ENCODE measurements at regions not wholly inside any gene's neighbourhood (a gene's known extent, or its start where the extent isn't known, plus 50 kb on each side); places are given as distances from the start of the nearest gene placed in this dataset.
"Not testable (repeated sequence)": the region's sequence is repeated elsewhere in the genome, so short reads cannot be mapped to it uniquely, and the experiment has no call there.

DNA sequence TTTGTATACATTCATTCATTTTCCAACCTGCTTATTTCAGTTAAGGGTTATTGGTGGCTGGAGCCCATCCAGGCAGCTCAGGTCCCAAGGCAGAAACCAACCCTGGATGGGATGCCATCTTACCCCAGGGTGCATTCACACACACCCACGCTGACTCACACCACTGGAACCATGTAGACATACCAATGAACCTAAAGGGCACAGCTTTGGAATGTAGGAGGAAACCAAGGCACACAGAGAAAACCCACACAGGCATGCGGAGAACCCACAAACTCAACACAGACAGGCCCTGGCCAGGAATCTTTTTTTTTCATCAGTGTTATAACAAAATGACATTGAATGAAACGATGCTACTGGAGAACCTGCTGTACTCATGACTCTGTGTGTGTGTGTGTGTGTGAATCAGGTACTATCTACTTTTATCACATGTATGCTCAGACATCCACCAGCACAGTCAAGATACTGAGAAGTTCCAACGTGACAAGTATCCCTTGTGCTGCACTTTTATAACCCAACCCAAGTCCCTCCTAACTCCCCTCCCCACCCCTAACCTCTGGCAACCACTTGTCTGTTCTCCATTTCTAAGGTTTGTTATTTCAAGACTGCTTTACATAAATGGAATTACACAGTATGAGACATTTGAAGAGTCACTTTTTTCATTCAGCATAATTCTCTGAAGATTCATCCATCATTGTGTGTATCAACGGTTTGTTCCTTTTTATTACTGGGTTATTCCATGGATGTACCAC lies 286.8 kb upstream of the PLD5 start:
- DNase-seq = no peak

DNA sequence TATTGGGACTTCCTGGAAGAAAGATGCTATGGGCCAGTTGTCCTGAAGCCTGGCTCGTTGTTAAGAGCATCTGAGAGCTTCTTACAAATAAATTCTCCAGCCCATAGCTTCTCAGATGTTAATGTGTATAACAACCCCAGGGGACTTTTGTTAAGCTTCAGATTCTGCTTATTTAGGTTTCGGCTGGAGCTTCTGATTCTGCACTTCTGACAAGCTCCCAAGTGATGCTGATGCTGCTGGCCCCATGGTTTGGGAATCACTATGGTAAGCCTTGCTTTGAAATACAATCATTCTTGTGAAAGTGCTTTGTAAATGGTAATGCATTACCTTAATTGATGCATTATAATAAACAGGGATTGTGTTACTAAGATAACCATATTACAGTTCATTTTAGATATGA lies 281.8 kb upstream of the PLD5 start:
- no peak for DNase-seq

DNA sequence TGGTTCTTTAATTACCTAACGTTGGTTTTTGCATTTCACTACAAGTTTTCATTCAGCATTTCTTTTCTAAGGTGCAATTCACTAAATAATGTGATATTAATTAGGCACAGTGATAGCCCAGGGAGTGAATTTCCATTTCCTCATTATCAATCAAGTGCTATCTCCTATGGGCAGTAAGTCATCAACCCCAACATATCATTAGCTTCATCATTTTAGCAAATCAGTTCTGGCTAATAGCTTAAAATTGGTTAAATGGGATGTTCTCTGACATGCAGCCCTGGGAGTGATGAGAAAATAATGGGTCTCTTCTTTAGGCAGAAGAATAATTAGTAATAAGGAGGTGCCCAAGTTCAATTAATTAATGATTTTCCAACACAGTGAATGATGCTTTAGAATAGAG lies 280.9 kb upstream of the PLD5 start:
- not testable (repeated sequence) for DNase-seq

DNA sequence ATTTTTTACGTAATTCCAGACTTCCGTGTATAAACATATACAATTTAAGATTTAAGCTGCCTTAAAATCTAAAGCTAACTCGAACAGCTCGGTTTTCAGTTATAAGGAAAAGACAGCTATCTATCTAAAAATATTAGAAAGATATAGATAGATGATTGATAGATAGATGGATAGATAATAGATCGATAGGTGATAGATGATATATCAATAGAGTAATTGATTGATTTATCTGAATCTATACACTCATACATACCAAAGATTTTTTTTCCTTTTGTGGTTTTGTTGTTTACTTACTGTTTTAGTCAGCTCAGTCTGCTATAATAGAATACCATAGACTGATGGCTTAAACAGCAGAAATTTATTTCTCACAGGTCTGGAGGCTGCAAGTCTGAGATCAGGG lies 278.5 kb upstream of the PLD5 start:
- DNase-seq = no peak

DNA sequence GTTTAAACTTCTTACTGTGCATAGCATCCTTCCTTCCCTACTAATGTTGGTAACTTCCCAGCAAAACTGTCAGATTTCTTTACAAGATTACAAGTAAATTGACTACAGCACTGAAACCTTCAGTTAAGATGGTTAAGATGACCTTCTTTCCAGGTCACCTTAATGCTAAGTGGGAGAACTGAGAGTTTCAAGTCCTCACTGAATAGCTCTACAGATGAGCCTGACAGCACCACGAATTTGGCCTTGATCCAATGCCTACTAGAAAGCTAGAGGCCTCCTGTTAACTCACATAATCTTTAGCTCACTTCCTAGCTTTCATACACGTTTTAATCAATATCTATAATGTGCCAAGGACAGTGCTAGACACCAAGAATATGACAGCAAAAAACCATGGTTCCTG lies 276.0 kb upstream of the PLD5 start:
- DNase-seq = no peak

DNA sequence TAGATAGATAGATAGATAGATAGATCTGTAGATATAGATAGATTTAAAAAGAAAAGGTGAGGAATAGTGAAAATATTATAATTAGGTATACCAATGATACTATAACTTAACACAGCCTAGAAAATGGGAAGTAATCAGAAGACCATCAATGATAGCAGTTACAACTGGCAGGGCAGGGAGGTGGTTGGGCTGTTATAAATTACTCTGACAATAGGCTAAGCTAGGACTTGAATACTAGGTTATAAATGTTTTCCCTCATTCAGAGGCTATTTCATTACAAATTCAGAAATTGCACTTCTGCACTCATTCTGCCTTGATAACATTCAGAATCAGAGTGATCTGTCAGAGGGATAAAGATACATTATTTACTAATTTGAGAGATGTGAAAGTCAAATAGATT lies 273.4 kb upstream of the PLD5 start:
- no peak for DNase-seq

DNA sequence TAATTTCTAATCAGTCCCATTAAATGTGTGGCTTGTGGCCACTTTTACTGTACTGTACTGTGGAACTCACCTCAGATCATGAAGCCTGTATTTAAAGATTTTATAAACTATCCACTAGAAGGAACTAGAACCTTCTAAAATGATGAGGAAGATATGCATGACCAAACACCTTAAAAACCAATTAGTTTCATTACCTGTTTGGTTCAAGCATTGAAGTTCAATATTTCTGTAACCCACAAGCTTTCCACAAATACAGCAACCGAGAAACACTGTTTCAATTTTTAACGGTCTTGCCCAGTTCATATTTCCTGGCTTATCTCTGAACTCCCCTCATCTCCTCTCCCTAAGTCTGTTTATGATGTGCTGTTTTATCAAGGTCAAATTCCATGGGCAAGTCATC lies 264.3 kb upstream of the PLD5 start:
- DNase-seq = no peak

DNA sequence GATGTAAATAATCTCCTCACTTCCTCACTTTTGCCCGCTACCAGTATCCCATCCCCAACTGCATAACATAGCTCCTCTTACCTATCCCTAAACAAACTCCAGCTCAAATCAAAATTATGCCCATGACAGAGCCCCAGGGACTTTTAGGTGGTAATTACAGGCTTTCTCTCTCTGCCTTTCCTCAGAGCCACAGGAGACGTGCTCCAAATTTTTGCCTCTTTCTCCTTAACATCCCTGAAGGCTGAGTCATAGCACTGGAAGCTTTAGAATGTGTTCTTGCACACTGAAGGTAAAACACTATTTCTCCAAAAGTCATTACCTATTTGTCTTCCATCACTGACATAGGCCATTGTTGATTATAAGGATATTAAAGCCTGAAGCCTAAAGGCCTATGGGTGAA lies 263.5 kb upstream of the PLD5 start:
- DNase-seq = no peak

DNA sequence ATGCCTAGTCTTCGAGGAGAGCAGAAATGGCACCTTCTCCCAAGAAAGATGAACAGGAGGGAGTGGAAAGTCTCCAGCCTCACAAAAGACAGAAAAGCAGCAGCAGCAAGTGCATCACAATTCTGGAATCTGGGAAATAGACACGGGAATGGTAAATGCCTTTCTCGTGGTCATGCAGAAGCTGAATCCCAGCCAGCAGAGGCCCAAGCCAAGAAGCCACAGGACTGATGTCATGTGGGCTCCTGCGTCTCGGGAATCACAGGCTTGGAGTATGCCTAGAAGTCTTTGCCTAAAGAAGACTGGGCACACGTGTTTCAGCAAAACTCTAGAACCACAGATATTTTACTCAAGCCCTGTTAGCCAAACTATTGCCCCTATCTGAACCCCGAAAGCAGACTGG lies 260.3 kb upstream of the PLD5 start:
- DNase-seq = no peak

DNA sequence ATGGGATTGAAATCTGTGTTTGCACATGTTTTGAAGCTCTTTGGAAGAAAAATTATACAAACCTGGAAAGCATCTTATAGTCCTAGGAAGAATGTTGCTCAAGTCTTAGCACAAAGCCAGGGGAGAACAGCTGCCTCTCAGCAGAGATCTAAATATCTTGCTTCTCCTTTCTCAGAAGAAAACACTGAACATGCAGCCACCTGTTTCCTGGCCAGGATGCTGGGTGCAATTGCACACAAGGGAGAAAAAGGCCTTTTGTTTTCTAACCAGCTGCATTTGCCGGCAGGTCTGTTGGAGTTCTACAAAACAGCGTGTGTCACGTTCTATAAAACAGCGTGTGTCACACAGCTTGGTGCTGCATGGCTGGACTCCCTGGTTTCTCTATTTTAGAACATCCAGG lies 259.6 kb upstream of the PLD5 start:
- no peak for DNase-seq

DNA sequence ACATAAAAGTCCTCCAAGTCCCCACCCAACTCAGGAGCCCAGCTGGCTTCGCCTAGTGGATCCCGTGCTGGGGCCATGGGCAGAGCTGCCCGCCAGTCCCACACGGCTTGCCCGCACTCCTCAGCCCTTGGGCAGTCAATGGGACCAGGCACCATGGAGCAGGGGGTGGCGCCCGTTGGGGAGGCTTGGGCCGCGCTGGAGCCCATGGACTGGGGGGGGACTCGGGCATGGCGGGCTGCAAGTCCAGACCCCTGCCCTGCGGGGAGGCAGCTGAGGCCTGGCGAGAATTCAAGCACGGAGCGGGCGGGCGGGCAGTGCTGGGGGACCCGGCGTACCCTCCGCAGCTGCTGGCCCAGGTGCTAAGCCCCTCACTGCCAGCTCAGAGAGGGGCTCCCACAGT lies 249.8 kb upstream of the PLD5 start:
- DNase-seq = no peak

DNA sequence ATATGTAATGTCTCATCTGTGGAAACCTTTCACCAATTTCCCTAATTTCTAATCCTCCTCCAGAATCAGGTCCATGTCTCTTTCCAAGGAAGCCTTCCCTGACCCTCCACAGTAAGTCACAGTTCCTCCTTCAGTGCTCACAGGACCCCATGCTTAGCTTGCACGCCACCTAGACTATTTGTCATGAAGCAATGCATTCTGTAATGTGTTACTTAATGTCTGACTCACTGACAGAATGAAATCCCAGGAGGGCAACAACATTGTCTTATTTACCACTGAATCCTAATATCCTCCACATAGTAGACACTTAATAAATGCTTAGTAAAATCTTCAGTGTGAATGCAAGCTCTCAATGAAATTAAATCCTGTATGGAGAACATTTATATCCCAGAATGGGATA lies 245.9 kb upstream of the PLD5 start:
- DNase-seq = no peak

DNA sequence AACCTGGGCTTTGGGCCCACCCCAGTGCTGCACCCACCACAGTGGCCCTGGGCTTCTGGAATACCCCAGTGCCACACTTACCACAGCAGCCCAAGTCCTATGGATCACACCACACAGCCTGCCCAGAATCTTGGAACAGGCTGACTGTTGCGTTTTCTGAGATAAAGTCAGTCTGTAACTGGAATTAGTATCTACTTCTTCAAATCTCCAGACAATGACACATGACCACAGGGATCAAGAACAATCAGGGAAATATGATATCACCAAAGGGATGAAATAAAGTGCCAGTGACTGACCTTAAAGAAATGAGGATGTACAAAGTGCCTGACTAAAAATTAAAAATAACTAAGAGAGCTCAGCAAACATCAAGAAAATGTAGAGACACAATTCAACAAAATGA lies 239.7 kb upstream of the PLD5 start:
- DNase-seq = no peak

DNA sequence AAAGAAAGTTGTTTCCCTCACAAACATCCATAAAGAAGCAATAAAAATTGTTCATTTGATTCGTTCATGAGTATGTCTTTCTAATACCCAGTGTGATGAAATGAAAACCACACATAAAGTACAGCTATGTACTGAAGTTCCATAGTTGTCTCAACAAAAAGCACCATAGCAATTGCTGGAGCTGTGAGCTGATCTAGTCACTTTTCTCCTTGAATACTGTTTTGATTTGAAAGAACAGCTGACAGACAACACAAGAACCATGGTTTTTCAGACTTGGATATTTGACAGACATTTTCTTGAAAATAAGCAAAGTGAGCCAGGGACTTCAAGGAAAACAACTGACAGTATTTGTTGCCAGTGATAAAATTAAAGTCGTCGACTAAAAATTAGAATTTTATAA lies 237.1 kb upstream of the PLD5 start:
- no peak for DNase-seq

DNA sequence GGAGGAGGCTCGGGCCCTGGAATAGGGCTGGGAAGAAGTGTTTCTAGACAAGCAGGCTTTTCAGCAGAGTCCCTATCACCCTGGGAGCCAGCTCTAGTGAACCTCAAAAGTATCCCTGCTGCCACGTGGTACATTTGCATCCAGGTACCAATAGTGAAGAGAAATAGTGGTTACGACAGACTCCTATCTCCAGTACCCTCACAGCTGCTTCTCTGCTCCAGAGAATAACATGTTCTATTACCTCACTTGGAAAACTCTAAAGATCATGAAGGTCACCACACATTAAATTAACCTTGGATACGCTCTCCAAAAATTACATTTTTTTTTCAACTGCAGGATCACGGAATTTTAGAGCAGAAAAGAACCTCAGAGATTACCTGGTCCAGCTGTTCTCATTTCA lies 230.4 kb upstream of the PLD5 start:
- DNase-seq = no peak

DNA sequence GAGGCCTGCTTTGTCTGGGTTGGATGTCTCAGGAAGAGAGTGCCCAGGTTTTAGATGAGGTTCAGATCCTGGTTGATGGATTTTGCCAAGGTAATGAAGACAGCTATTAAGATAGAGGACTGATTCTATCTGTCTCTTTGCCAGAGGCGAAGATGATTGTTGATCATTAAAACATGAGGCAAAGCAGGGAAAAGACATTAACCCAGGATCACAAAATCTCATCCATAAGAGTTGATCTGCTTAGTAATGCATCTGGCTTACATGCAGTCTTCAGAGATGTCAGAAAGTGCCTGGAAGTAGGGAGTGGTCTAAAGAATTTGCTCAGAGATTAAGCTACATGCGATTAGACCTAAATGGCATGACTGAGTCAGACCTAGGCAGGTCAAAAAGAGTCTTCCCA lies 229.6 kb upstream of the PLD5 start:
- DNase-seq = no peak

DNA sequence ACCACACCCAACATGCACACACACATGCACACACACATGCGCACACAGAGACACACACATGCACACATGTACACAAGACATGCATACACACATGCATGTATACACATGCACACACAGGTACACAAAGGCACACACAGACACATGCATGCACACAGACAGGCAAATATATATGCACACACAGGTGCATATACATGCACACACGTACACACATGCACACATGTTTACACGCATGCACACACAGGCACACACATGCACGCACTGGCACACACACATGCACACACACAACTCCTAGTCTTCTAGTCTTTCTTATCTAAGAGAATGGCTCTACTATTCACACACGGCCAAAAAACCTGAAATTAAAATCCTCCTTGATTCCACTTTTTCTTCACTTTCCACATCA lies 222.7 kb upstream of the PLD5 start:
- DNase-seq = no peak

DNA sequence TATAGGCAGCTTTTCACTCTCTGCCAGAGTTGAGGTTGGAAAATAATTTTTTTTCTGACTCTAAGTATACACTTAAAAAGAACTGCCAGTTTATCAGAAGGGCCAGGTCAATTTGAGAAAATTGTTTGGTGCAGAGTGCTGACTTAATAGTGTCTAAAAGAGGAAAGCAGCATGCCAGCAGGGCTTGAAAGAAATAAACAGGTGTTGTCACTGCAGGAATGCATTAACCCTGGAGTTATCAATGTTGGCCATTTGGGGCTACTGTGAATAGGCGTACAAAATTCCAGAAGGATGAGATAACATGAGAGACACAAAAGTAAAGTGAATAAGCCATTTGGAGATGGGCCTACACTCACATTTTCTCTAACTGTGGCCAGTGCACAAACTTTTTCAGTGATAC lies 220.6 kb upstream of the PLD5 start:
- no peak for DNase-seq

DNA sequence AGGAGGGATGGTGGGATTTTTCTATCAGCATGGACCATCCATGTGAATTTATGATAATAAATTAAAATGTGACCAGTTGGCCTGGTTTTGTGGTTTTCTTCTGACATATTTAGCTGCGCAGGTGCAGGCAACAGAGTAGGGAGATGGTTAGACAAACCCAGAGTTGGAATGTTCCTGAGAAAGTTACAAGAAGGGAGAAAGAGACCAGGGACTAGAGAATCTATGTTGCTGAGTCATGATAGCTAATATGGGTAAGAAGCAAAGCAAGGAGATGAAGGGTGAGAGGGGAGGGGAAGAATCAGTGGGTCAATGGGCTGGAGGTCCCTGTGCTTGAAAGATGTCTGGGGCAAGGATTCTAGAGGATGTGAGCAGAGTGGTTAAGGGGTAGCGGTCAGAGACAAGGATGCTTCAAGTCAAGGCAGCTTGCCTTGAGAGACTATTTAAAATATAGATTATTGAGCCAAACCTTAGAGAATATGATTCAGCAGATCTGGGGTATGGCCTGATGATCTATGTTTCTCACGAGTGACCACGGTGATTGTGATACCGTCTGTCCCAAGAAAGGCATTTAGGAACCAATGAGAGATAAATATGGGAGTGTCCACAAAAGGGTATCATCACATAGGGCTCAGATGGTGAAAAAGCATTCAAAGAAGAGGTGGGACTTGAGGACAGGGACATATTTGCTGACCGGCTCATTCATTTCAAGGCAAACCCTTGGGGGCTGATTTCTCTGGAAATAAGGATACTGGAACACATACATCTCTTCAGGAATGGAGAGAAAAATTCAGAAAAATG lies 219.7 kb upstream of the PLD5 start:
- no peak for DNase-seq

DNA sequence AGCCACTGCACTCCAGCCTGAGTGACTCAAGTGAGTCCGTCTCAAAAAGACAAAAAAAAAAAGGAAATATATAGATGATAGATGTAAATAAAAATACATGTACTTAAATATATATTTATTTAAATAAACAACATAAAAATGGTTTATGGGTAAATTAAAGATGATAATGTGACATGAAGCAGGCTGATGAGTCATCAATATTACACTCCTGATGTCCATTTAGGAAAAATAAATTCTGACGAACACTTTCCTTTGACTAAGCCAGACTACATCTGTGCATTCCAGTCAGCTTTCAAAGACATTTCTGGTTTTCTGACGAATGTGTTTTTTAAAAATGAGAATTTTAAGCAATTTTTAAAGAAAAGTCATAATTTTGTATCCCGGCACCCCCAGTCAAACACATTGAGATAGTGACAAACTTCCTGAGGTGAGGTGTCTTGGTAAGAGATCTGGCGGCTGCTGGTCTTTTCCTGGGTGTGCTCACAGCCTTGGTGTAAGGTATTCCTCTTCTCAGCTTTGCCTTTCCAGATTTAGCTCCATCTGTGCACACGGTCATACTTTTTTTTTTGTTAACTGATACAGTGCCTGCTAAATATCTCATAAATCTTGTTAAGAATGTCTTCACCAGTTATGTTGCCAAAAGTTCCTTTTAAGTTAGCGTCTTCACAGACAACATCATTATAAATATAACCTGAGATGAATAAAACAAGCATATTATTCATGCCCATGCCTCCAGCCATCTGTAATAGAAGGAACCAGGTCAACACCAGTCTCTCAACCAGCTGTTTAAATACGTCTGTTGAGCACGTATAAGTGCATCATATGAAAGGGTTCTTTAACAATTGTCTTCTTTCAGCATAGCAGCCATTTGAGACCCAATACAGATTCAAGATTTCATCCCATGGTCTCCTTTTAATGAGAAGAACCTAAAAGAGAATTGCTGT lies 214.5 kb upstream of the PLD5 start:
- no peak for DNase-seq

DNA sequence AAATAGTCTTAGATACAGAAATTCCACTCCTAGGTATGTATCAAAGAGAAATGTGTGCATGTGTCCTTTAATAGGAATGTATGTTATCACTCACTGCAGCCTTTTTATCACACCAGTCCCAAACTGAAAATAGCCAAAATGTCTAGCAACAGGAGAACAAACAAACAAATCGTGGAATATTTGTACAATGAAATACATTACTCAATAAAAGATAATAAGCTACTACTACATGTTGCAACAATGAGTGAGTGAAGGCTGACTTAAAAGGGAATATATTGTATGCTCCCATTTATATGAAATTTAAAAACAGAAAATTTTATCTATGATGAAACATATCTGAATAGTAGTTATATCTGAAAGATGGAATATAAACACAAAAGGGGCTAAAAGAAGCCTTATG lies 212.1 kb upstream of the PLD5 start:
- DNase-seq = no peak

DNA sequence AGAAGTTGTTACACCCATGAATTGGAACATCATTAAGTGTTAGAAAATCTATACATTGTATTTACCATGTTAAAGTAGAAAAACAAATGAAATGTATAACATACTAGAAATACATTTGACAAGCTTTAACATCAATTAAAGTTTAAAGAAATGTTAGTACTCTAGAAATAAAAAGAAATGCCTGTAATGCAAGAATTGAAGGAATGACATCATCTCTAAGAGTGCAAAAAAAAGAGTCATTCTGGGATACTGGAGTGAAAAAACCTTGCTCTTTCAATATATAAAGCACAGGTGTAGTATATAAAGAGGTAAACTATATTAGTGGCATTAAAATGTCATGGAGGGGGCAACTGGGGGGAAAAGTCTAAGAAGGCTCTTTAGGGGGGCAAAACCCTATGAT lies 210.8 kb upstream of the PLD5 start:
- no peak for DNase-seq

DNA sequence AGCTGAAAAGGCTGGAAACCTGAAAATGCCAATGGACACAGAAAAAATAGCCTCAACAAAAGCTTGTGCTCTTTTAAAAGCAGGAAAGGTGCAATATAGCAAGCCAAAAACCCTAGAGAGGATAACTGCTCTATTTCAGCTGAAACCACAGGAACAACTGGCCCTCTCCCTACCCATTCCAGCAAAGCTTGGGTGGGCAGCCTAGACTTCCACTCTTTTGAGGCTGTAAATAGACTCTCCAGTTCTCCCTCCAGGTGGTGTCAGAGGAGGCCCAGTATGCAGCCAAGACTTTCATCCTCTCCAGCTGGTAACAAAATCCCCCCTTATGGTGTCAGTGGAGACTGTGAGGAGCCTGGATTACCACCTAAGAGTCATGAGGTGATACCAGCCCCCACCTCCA lies 206.9 kb upstream of the PLD5 start:
- DNase-seq = no peak

DNA sequence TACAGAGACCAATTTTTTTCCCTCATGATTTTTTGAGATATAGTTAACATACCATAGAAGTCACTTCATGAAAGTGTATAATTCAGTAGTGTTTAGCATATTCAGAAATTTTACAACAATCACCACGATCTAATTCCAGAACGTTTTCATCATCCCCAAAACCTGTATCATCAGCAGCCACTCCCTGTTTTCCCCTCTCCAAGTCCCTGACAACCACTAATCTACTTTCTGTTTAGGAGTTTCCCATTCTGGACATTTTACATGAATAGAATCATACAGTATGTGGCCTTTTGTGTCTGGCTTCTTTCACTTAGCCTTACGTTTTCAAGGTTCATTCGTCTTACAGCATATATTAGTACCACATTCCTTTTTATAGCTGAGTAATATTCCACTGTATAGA lies 204.2 kb upstream of the PLD5 start:
- no peak for DNase-seq

All from MV-4-11 (cell line).